Sigmoid colon (tissue), 6 donors: ENCODE measurements at regions not wholly inside any gene's neighbourhood (a gene's known extent, or its start where the extent isn't known, plus 50 kb on each side); places are given as distances from the start of the nearest gene placed in this dataset.

ENCODE experiments used
- DNase-seq: peaks from one replicate; pipeline ENCODE4 v3.0.0-alpha.2; 2019
- H3K27ac ChIP-seq, 4 donors: fragments of 200-600 bp; sonication (generic); one replicate each; pipeline ENCODE4 v1.5.1; 2016 to 2019; ENCODE audit warnings: mild to moderate bottlenecking in 1 of 4
- H3K27me3 ChIP-seq, 3 donors: fragments of 200-600 bp; sonication (generic); one replicate each; pipeline ENCODE4 v1.5.1; 2019; ENCODE audit warnings: mild to moderate bottlenecking in 1 of 3
- H3K36me3 ChIP-seq, 4 donors: fragments of 200-600 bp; sonication (generic); one replicate each; pipeline ENCODE4 v1.5.1; 2016 to 2019
- H3K4me1 ChIP-seq, 4 donors: fragments of 200-600 bp; sonication (generic); one replicate each; pipeline ENCODE4 v1.5.1; 2017 to 2019
- H3K4me3 ChIP-seq, 4 donors: fragments of 200-600 bp; sonication (generic); one replicate each; pipeline ENCODE4 v1.5.1; 2017 to 2019; ENCODE audit warnings: mild to moderate bottlenecking in 2 of 4, moderate library complexity in 1 of 4
- H3K9me3 ChIP-seq, 4 donors: fragments of 200-600 bp in 3 of 4; sonication (generic) in 3 of 4; one replicate each; pipeline versions ENCODE4 v1.5.1 to v1.6.1; 2013 to 2019
- EP300 ChIP-seq, 4 donors: sonication (generic); formaldehyde crosslinking; IDR thresholded peaks; one replicate each; pipeline ENCODE4 v1.6.1; 2017; ENCODE audit warnings: antibody characterized with exemption in 4 of 4
- POLR2A ChIP-seq, 2 donors: fragments of 450-650 bp; IDR thresholded peaks; one replicate each; pipeline ENCODE4 v1.6.1; 2016; ENCODE audit warnings: antibody characterized with exemption in 2 of 2, mild to moderate bottlenecking in 2 of 2, moderate library complexity in 2 of 2
- POLR2AphosphoS5 ChIP-seq, 4 donors: sonication (generic); formaldehyde crosslinking; IDR thresholded peaks; one replicate each; pipeline ENCODE4 v1.6.1; 2017; ENCODE audit warnings: antibody characterized with exemption in 4 of 4
- WGBS, 2 donors: extraction: QIAGEN DNeasy Blood & Tissue Kit; methylation state at CpG; one replicate each; pipeline ENCODE4 v1.1.7; 2013; 5-methylcytosine and 5-hydroxymethylcytosine counted together
- intact Hi-C: fragments of 100-400 bp; cut with DNase I; formaldehyde crosslinking; loops from one replicate; pipeline ENCODE4 v1.15.1; 2023
- TF ChIP-seq, protein P1 (sequence below), 4 experiments: fragments of 450-650 bp in 3 of 4; fragments of 200-600 bp in 1 of 4; IDR thresholded peaks; one replicate each; pipeline ENCODE4 v1.5.1; 2016 to 2019; ENCODE audit warnings: antibody characterized with exemption in 4 of 4, mild to moderate bottlenecking in 3 of 4, moderate library complexity in 2 of 4
- donor health status: healthy with polysubstance abuse.
- donor health status: healthy.

DNA sequence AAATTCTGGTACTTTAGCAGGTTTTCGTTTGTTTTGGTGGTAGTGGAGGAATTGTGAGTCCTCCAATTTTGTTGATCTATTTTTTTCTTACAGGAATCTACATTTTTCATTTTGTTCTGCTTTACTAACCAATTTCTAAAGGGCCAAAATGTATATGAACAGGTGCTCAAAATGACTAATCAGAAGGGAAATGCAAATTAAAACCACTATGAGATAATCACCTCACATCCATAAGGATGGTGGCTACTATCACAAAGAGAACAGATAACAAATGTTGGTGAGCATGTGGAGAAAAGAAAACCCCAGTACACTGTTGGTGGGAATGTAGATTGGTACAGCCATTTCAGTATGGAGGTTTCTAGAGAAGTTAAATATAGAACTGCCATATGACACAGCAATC, 134.2 kb downstream of the LMO4 start:
- peaks cover 0 to 11% (median 7%) of the 10 kb centered on the region in 4 donors for H3K4me1 ChIP-seq
- H3K9me3 ChIP-seq: peaks cover 0 to 3% (median 0%) of the 10 kb centered on the region in 4 donors
- H3K27ac ChIP-seq: no peak overlapping the region
- intact Hi-C loops: no loop called here
- no peak for DNase-seq
- H3K27me3 ChIP-seq: no peaks in the 10 kb centered on the region
- H3K4me3 ChIP-seq: no peak overlapping the region
- 88 to 92% methylated on average over 1 of the region's 1 CpG for WGBS, 2 donors
- H3K36me3 ChIP-seq: no peaks in the 10 kb centered on the region
- TF ChIP-seq, protein P1, sequence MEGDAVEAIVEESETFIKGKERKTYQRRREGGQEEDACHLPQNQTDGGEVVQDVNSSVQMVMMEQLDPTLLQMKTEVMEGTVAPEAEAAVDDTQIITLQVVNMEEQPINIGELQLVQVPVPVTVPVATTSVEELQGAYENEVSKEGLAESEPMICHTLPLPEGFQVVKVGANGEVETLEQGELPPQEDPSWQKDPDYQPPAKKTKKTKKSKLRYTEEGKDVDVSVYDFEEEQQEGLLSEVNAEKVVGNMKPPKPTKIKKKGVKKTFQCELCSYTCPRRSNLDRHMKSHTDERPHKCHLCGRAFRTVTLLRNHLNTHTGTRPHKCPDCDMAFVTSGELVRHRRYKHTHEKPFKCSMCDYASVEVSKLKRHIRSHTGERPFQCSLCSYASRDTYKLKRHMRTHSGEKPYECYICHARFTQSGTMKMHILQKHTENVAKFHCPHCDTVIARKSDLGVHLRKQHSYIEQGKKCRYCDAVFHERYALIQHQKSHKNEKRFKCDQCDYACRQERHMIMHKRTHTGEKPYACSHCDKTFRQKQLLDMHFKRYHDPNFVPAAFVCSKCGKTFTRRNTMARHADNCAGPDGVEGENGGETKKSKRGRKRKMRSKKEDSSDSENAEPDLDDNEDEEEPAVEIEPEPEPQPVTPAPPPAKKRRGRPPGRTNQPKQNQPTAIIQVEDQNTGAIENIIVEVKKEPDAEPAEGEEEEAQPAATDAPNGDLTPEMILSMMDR (IDR thresholded peaks at IDR 0.05): no peak
- TF ChIP-seq EP300 (IDR thresholded peaks at IDR 0.05) (no peak), POLR2AphosphoS5 (IDR thresholded peaks at IDR 0.05) (no peak), POLR2A (IDR thresholded peaks at IDR 0.05) (no peak)

DNA sequence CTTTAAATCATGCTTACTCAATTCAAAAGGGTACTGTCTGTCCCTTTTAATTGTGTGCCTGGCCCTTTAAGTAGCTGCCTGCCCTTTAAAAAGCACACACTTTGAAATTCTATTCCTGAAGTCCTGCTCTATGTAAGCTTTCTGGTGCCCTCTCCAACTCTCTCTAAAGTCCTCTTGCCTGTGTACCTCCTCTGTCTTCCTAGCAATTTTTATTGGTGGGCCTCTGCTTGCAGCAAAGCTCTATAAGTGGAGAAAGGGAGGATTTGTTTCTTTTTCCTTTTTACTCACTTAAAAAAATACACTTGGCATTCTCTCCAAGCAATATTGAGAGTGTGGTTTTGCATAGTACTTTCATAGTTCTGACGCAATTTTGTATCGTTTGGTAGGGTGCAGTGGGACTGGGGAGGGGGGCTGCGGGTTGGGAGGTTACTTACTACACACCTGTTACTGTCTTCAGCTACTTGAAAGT, 135.4 kb downstream of the LMO4 start:
- DNase-seq: no peak
- Histone ChIP-seq H3K27ac (no peak overlapping the region), H3K9me3 (peaks cover 0 to 3% (median 0%) of the 10 kb centered on the region in 4 donors), H3K4me1 (peaks cover 0 to 11% (median 7%) of the 10 kb centered on the region in 4 donors), H3K4me3 (no peak overlapping the region), H3K27me3 (no peaks in the 10 kb centered on the region), H3K36me3 (no peaks in the 10 kb centered on the region)
- TF ChIP-seq, protein P1 (IDR thresholded peaks at IDR 0.05): no peak
- TF ChIP-seq EP300 (IDR thresholded peaks at IDR 0.05) (no peak), POLR2AphosphoS5 (IDR thresholded peaks at IDR 0.05) (no peak), POLR2A (IDR thresholded peaks at IDR 0.05) (no peak)
- intact Hi-C loops: no loop called here
- WGBS, 2 donors: 40 to 43% methylated on average over 3 of the region's 3 CpGs

- intact Hi-C loops: no loop called here
- H3K27me3 ChIP-seq: no peaks in the 10 kb centered on the region
- 86 to 88% methylated on average over 7 of the region's 7 CpGs for WGBS, 2 donors
- H3K9me3 ChIP-seq: no peaks in the 10 kb centered on the region
- no peak overlapping the region for H3K4me3 ChIP-seq
- H3K27ac ChIP-seq: no peak overlapping the region
- H3K4me1 ChIP-seq: peaks cover 0 to 11% (median 7%) of the 10 kb centered on the region in 4 donors
- no peak for TF ChIP-seq EP300 (IDR thresholded peaks at IDR 0.05)
- no peak for DNase-seq
- no peaks in the 10 kb centered on the region for H3K36me3 ChIP-seq
Observed at GRCh38 chr1:87466621-87467020, 137.9 kb downstream of the LMO4 start.

GRCh38 chr1:87472716-87473115, 144.0 kb downstream of the LMO4 start:
- no peak for DNase-seq
- no peaks in the 10 kb centered on the region for H3K9me3 ChIP-seq
- no peak overlapping the region for H3K27ac ChIP-seq
- H3K4me3 ChIP-seq: no peak overlapping the region
- H3K27me3 ChIP-seq: no peaks in the 10 kb centered on the region
- no peak for TF ChIP-seq POLR2AphosphoS5 (IDR thresholded peaks at IDR 0.05)
- no peak for TF ChIP-seq EP300 (IDR thresholded peaks at IDR 0.05)
- TF ChIP-seq POLR2A (IDR thresholded peaks at IDR 0.05): no peak
- TF ChIP-seq, protein P1 (IDR thresholded peaks at IDR 0.05): no peak
- no peaks in the 10 kb centered on the region for H3K36me3 ChIP-seq
- H3K4me1 ChIP-seq: no peaks in the 10 kb centered on the region
- intact Hi-C loops: no loop called here
- 92% methylated on average over 4 of the region's 4 CpGs for WGBS, 2 donors

DNA sequence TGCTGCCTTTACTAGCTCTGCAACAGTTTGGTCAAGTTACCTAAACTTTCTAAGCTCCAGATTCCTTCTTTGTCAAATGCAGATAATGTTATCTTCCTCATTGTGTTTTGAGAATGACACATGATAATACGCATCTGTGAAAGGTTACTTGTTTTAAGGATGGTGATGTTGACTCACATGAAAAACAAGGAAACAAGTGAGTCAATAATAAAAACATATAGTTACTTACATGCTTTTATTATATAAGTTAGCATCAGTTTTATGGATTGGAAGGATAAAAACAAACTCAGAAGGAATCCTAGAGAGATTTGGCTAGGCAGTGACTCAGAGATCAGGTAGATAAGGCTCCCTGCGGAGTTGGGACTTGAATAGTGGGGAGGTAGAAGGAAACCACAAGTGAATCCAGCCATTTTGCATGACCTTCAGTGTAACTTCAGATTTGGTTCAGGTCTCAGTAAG, 144.6 kb downstream of the LMO4 start:
- WGBS, 2 donors: 57 to 77% methylated on average over 2 of the region's 2 CpGs
- TF ChIP-seq EP300 (IDR thresholded peaks at IDR 0.05): no peak
- no peak for TF ChIP-seq POLR2AphosphoS5 (IDR thresholded peaks at IDR 0.05)
- TF ChIP-seq, protein P1 (IDR thresholded peaks at IDR 0.05): no peak
- no peak for TF ChIP-seq POLR2A (IDR thresholded peaks at IDR 0.05)
- H3K9me3 ChIP-seq: no peaks in the 10 kb centered on the region

More for the DNA sequence above, 144.6 kb downstream of the LMO4 start:
- Histone ChIP-seq H3K4me3 (no peak overlapping the region), H3K36me3 (no peaks in the 10 kb centered on the region), H3K4me1 (no peaks in the 10 kb centered on the region), H3K27ac (no peak overlapping the region), H3K27me3 (no peaks in the 10 kb centered on the region)
- DNase-seq: no peak
- intact Hi-C loops: no loop called here
